ENCODE measurements at regions not wholly inside any gene's neighbourhood (a gene's known extent, or its start where the extent isn't known, plus 50 kb on each side); places are given as distances from the start of the nearest gene placed in this dataset.

DNA sequence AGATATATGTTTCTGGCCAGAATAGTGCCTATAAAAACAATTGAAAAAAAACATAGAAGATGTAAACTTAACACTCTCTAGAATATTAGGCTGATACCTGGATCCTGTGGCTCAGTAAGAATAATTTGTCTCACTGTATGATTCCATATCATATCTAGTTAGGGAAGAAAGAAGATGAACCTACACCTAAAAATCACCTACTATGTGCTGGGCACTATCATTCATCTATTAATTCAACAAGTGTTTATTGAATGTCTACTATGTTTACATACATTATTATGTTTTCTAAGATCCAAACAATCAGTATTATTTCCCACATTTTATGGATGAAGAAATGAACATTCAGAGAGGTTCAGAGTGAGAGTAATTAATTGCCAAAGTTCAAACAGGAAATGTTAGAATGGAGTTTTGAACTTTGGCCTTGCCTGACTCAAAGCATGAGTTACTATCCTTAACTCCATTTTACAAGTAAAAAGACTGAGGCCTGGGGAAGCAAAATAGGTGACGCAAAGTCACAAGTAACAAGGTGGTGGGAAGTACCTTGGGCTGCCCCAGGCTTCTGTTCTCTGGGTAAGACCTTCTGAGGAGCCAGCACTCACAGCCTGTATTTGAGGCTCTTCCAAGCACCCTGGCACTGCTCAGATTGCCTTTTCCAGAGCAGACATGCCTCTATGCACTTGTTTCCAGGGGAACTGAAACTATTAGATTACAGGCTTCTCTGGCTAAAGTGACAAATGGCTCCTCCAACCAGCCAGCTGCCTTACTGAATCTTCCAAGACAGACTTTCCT lies 111.1 kb upstream of the ACSL4 start:
- no peak for DNase-seq

DNA sequence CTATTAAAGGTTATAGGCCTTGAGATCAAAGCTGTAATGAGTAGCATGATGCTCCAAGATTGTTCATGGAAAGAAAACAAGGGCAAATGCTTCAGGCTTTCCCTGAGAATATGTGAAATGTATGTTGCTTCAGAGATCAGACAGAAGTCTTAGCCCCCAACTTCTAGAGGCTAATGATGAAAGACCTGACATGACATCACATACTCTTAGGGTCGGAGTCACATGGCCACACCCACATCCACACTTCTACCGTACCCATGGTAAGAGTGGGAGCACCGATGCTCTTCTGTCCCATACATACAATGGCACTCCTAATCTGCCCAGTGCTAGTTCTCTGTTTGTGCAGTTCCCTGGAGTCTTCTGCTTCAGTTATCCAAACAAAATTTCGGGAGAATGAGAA lies 111.9 kb upstream of the ACSL4 start:
- no peak for DNase-seq

DNA sequence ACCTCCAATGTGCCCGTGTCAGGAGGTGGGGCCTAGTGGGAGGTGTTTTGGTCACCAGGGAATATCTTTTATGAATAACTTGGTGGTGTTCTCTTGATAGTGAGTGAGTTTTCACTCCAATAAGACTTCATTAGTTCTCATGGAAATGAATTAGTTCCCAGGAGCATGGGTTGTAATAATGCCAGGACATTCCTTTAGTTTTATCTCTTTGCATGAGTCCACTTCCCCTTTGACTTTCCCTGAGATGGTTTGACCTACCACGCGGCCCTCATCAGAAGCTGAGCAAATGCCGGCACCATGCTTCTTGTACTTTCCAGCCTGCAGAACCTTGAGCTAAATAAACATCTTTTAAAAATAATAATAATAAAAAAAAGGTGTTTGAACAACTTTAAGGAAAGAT lies 112.9 kb upstream of the ACSL4 start:
- DNase-seq, result no peak

DNA sequence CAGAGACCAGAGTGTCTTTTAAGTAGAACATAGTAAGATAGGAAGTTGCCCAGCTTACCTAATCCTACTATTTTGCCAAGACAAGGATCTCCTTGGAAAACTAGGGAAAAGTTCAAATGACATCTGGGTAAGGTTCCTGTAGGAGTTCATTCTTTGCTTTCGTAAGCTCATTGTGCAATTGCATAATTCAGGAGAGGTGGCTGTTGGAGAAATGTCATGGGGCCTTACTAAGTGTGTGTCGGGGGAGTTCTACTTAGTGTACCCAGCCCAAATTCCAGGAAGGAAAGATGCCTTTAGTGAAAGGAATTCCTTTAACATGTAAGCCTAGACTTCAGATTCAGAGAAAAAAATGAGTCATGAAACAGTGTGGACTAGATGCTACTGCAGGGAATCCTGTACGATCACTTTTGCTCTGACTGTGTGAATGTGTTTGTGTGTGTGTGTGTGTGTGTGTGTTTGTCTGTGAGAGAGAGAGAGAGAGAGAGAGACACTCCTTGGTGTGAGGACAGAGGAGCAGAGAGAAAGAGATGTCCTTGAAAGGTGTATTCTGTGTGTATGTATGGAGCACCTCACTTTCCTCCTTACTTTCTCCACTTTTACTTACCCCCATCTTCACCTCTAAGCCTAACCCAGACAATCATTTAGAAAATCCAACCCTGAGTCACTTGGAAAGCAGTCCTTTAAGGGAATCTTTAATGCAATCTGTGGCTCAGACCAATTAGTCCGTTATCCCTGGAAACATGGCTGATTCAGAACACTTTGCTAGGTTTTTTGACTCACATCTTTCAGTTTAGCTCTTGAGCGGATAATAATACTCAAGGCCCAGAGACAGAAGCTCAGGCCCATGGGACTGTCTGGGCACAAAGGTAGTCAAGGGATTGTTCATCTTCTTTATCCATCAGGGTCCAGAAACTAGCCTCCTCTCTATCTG lies 114.5 kb upstream of the ACSL4 start:
- no peak for DNase-seq

DNA sequence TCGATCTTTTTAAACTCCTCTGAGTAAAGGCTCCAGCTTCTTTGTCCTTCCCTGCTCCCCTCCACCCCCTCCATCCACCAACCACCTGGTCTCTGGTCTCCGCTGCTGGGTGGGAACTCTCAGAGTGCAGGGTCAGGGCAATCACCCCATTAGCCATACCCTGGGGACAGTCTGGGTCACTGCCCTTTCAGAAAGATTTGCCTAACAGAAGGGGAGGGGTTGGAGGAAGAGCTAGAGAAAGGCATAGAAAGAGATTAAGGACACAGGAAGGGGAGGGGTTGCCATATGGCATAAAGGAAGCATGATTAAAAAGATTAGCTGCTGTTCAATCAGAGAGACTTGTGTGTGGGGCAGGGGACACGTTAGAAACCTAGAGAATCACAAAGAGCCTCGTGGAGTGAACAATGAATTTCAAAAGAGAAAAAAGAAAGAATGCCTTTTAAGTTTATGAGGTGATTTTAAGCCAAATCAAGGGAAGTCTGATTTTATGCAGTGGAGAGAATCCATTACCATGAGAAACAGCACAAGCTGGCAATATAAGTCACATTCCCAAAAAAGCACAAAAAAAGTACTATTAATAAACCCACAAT lies 115.5 kb upstream of the ACSL4 start:
- no peak for DNase-seq

DNA sequence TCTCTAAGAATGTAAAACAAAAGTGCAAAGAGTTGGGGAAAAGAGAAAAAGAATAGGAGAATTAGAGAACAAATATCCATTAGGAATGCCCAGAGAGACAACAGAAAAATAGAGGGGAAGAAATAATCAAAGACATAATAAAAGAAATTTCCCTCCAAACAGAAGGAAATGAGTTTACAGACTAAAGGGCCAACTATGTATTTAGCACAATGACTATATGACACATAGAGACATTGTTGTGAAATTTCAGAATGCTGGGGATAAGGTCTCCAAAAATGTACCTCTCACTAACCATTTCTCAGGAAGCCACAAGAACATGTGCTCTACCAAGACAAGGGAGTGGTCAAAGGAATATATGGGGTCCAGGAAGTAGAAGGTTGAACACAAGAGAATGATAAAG lies 121.0 kb upstream of the ACSL4 start:
- no peak for DNase-seq

DNA sequence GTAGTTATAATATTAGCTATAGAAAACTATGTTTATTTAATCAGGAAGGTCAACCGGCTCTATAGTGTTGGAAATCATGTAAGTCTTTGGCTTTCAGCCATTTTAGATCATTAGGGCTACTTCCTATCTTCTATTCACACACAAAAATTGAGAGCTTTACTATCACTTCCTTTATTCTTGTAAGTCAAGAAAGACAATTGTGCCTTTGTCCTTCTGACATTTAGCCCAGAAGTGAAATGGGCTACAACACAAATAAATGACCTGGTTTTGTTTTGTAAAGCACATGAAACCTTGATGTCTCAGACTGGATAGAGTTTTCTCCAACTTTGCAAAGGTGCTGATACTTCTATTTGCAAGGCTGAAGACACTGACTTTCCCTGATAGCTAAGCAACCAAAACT lies 122.4 kb upstream of the ACSL4 start:
- DNase-seq, result no peak

DNA sequence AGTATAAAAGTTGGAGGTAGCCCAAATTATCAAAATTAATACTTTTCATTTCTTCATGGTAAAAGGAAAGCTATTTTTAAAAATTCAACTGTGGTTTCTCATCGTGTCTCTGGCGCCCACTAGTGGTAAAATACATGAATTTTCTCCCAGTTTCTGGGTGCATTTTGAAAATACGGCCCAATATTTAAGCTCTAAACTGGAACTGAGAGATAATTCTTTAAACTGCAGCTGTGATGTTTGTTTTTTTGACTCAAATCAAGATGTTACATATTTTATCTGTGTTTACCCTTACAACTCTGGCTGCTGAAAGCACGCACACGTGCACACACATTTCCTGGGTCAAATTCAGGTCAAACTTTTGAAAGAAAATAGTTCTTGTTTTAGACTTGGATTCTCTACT lies 123.9 kb upstream of the ACSL4 start:
- DNase-seq, result no peak

DNA sequence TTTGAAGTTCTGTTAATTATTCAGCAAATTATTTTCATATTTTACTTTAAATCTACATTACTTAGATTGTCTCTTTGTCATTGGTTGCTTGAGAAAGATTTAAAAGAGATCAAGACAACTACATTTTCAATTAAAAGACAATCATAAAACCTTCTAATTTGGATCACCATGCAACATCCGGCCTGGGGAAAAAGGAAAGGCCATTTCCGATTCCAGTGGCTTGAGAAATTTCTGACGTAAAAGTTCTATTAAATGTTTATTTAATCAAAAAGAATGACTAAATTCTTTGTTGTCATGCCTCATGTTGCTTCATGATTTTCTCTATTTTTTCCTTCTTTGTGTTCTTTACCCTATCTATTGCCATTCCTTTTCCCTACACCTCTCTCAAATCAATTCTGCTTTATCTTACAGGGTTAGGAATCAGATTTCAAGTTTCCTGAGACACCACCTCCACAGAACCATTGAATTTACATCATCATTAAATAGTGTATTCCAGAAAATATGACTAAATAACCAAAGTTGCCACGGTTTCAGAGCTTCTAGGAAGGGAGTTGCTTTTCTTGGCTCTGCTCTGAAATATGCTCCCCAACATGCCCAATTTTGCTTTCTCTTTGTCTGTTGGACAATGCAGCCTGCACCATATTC lies 124.6 kb upstream of the ACSL4 start:
- DNase-seq, result no peak

DNA sequence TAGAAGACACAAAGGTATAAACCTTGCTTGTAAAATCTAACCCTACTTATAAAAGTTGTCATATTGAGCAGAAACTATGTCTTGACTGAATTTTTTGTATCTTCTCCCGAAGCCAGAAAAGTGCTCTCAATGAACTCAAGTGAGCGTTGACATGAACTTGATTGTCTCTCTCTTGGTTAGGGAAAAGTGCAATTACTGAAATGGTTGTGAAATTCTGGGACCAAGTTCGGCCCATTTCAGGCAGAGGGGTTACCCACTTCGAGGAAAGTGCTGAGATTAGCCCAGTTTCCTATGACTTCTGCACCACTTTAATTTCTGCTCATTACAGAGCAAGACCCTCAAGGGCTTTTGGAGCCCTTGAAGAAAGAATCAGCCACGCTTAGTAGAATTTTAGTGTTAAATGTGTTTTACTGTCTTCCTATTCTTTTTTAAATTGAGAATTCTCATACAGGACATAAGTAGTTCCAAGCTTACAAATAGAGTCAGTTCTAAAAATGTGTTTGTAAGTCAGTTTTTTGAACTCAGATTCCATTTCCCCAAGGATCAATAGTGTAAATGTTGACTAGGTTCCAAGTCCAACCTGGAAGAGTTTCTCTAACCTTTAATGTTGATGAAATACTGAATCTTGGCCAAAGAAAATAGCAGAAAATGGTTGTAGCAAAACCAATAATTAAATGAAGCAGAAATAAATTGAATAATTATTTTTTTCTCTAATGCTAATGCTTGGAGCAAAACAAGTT lies 125.7 kb upstream of the ACSL4 start:
- DNase-seq, result no peak

DNA sequence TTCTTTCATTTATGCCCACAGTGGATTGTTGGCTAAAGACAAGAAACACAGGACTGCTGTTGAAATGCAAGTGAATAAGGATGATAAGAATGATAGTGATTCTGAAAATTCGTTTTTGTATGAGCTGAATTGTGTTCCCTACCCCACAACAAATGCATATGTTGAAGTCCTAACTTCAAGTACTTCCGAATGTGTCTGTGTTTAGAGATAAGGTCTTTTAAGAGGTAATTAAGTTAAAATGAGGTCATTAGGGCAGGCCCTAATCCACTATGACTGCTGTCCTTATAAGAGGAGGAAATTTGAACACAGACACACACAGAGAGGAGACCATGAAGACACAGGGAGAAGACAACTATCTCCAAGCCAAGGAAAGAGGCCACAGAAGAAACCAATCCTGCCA lies 126.6 kb upstream of the ACSL4 start:
- no peak for DNase-seq

DNA sequence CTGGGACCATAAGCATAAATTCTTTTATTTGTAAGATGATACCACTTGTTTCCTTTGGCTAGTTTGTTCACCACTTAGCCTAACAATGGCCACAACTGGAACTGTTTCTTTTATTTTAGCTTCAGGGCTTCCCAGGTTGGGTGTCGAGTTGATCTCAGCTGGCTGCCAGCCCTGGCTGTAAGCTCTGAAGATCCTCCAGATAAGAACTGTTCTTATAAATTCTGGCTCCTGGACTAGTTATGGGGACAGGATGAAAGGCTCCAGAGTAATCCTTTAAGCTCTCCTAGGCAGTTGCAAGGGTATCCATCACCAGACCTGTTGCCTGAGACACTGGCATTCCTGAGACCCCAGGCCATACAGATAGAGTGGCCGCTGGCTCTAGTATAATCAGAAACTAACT lies 129.4 kb upstream of the ACSL4 start:
- no peak for DNase-seq

DNA sequence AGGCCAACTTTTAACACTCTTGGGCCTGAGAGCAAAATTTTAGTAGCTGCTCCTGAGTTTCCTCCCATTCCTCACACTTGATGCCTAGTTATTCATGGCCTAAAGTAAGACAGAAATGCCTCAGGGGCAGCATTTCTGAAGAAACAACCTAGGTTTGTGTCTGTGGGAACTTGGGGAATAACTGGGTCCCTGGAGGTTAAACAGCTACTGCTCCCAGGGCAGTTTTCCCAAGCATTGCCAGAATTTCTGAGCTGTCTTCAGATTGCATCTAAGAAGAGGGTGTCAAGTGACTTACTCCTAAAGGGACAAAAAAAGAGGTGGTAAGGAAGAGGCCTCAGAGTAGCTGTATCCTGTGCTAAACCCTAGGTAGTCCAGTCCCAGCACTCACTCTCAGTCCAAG lies 130.8 kb upstream of the ACSL4 start:
- DNase-seq, result no peak

DNA sequence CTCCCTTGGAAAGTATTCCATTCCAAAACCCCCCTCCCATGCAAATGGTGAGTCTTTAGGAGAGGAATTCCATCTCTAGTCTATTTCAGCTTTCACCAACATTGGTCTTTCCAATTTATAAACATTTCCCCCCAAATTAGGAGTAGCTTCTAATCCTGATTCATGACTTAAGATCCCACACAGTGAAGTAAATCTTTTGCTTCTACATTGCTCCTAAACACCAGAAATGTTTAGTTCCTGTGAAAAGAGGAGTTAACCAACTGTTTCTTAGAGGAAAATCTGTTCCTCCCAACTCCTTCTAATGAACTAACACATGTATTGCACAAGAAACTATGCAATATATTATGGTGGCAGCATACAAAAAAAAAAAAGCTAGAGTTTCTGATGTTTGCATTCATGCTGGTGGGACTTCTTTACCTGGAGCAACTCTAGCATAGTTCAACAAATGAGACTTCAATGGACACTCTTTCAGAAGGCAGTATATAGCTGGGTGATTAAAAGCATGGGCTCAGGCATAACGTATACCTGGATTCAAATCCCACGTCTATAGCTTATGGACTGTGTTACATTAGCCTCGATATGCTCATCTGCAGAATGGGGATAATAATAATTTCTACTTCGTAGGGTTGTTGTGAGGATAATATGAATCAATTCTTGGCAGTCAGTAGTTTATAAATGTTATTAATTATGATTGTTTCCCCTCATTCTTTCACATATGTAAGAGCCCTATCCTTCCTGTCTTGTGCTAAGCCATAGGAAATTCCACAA lies 131.6 kb upstream of the TMEM164 start:
- no peak for DNase-seq

DNA sequence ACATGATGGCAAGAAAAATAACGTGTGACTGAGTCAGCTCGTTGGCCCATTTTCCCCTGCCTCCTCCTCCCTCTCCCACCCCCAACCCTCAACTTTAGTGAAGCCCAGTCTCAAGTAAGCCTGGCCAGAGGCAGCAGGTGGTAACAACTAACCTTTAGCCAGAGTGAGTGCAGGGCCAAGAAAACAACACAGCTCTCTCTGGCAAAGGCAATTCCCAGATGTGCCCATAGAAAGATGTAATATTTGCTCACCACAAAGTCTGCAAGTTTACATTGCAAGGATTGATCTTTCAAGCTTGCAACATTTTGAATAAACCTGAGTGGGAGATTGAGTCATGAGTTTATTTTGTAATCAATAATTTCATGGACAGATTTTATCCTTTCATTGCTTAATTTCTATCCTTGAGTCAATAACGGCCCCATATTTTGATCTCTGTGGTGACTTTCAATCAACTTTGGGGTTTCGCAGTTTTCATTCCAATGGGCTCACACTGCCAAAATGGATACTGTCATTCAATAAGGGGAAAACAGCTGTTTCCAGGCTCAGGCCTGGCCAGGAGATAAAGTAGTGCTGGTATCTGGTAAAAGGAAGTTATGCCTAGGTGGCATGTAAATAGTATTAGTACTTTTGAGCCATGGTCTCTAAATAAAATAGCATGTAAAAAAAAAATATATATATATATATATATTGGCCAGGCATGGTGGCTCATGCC lies 130.7 kb upstream of the TMEM164 start:
- DNase-seq, result no peak

DNA sequence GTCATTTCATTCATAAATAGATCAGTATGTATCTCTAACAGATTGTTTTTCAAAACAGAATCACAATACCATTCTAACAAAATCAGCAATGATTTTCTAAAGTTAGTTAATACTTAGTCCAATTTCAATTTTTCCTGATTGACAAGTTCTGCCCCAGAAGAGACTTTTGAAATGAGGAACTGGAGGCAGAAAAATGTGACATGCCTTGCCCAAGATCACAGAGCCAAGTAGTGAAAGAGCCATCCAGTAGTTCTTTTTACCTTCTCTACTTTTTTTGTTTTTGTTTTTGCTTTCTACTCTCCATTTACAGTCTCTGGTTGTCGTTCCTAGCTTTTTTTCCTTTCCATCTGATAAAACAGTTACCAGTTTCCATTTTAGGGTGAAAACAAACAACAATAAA lies 129.3 kb upstream of the TMEM164 start:
- DNase-seq, result no peak

DNA sequence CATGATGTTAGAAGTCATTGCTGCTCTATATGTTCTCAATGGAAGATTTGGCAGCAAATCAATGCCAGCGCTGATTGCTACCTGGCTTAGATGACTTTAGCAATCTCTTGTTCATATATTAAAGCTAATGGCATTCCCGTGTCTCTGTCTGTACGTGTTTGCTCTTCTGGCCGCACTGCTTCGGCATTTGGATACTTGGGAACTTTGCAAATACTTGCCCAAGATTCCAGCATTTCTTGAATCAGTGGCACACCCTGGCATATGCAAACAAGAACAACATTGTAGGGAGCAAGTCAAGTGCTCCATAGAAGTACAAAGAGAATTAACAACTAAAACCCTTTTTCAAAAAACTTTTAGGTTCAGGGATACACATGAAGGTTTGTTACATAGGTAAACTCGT lies 128.9 kb upstream of the TMEM164 start:
- DNase-seq, result no peak

DNA sequence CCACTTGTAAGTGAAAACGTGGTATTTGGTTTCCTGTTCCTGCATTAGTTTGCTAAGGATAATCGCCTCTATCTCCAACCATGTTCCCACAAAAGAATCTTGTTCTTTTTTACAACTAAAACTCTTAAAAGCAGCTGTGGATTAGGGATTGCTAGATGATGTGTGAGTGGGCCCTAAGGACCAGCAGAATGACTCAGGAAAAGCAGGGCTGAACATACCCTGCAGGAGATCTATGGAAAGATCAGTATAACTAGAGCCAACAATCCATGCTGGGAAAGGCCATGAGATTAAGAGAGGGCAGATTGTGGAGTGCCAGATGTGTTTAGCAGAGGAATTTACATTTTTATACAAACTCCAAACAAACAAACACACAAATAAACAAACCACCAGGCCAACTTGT lies 128.4 kb upstream of the TMEM164 start:
- no peak for DNase-seq

DNA sequence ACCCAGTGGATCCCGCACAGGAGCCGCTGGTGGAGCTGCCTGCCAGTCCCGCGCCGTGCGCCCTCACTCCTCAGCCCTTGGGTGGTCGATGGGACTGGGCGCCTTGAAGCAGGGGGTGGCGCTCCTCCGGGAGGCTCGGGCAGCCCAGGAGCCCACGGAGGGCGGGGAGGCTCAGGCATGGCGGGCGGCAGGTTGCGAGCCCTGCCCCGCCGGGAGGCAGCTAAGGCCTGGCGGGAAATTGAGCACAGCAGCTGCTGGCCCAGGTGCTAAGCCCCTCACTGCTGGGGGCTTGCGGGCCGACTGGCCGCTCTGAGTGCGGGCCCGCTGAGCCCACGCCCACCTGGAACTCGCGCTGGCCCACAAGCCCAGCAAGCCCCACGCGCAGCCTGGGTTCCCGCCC lies 127.1 kb upstream of the TMEM164 start:
- DNase-seq, result no peak

DNA sequence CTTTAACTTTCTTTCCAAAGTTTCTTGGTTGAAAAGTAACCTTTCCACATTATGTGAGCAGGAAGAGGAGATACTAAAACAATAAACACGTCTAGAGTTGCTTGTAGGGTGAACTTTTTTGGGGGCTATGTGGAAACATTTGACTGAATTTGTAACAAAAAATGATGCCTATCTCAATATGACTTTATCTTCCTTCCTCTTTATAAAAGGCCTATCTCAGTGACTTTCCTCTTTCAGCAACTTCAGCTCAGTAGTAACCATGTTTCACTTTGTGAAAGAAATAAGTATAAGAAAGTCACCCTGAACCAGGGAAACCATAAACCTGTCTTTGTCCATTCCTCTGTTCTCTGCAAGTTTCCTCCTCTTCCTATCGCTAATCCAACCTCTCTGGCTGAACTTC lies 124.7 kb upstream of the TMEM164 start:
- DNase-seq, result no peak

DNA sequence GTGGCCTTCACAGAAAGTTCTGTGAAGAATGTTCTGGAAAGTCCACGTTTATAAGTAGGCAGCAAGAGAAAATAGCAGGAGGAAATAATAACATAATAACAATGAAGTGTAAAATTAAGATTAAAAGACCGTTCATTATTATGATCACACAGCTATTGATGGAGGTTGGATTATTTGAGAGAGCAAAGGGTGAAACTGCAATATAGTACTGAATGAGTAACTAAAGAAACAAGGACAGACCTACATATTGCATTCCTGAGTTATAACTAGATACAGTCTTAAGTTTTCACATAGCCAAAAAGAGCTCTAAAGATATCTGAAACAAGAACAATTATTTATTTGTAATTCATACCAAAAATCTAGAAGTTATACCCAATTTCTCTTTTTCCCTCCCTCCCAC lies 122.9 kb upstream of the TMEM164 start:
- no peak for DNase-seq

All from skin of body (tissue), 1 donor.